RWPE2 (cell line): ENCODE measurements at regions not wholly inside any gene's neighbourhood (a gene's known extent, or its start where the extent isn't known, plus 50 kb on each side); places are given as distances from the start of the nearest gene placed in this dataset.

Source experiments
- ATAC-seq: fragments of 200-7000 bp; cut with Tn5 transposase; 3 replicates; pipeline ENCODE4 v1.9.1; 2021; ENCODE audit warnings: low read depth
- DNase-seq: peaks from one replicate; pipeline ENCODE4 v3.0.0-alpha.2; 2020; ENCODE audit warnings: low spot score
- H3K27ac ChIP-seq: fragments of 450-650 bp; 2 replicates; pipeline ENCODE4 v1.5.1; 2017; ENCODE audit warnings: mild to moderate bottlenecking; ENCODE audit not compliant: poor library complexity, severe bottlenecking
- H3K27me3 ChIP-seq: fragments of 250-450 bp; sonication (Bioruptor Pico); 2 replicates; pipeline ENCODE4 v1.5.1; 2021; ENCODE audit warnings: mild to moderate bottlenecking, moderate library complexity; ENCODE audit not compliant: insufficient read depth, poor library complexity, severe bottlenecking
- H3K36me3 ChIP-seq: fragments of 250-450 bp; sonication (Bioruptor Pico); 2 replicates; pipeline ENCODE4 v1.5.1; 2020; ENCODE audit warnings: low read depth, mild to moderate bottlenecking, moderate library complexity
- H3K4me1 ChIP-seq: fragments of 250-450 bp; sonication (Bioruptor Pico); 2 replicates; pipeline ENCODE4 v1.5.1; 2021; ENCODE audit warnings: mild to moderate bottlenecking, moderate library complexity; ENCODE audit not compliant: insufficient read depth, poor library complexity, severe bottlenecking
- H3K4me3 ChIP-seq: fragments of 250-450 bp; sonication (Bioruptor Pico); 2 replicates; pipeline ENCODE4 v1.5.1; 2021; ENCODE audit warnings: mild to moderate bottlenecking, moderate library complexity; ENCODE audit not compliant: severe bottlenecking
- H3K9me3 ChIP-seq: fragments of 250-450 bp; sonication (Bioruptor Pico); 2 replicates; pipeline ENCODE4 v1.5.1; 2021; ENCODE audit warnings: mild to moderate bottlenecking, moderate library complexity; ENCODE audit not compliant: severe bottlenecking
- CTCF ChIP-seq: fragments of 450-650 bp; IDR thresholded peaks from one replicate; pipeline ENCODE4 v1.5.1; 2017; ENCODE audit warnings: mild to moderate bottlenecking, moderate library complexity; ENCODE audit not compliant: poor library complexity, severe bottlenecking

GRCh38 chr11:123308077-123308476, 113.0 kb upstream of the CLMP start:
- TF ChIP-seq CTCF, result no peak
- Histone ChIP-seq H3K4me1 (no peaks in the 10 kb centered on the region), H3K9me3 (no peaks in the 10 kb centered on the region), H3K27ac (no peak overlapping the region), H3K36me3 (no peaks in the 10 kb centered on the region), H3K27me3 (no peaks in the 10 kb centered on the region), H3K4me3 (no peak overlapping the region)
- ATAC-seq (no peak), DNase-seq (no peak)

- ATAC-seq, result no peak
- DNase-seq, result no peak
- no peaks in the 10 kb centered on the region for H3K27me3 ChIP-seq
- no peaks in the 10 kb centered on the region for H3K9me3 ChIP-seq
- H3K4me1 ChIP-seq, result no peaks in the 10 kb centered on the region
- TF ChIP-seq CTCF, result no peak
- H3K36me3 ChIP-seq, result no peaks in the 10 kb centered on the region
- no peak overlapping the region for H3K4me3 ChIP-seq
- no peak overlapping the region for H3K27ac ChIP-seq
These were observed 112.2 kb upstream of the CLMP start for GRCh38 chr11:123307276-123307675.

- Histone ChIP-seq H3K27me3 (no peaks in the 10 kb centered on the region), H3K4me1 (no peaks in the 10 kb centered on the region), H3K36me3 (no peaks in the 10 kb centered on the region), H3K27ac (no peak overlapping the region), H3K9me3 (no peaks in the 10 kb centered on the region), H3K4me3 (no peak overlapping the region)
- TF ChIP-seq CTCF, result no peak
- ATAC-seq (no peak), DNase-seq (no peak)
These were observed 111.5 kb upstream of the CLMP start for GRCh38 chr11:123306531-123306930.

- no peaks in the 10 kb centered on the region for H3K4me1 ChIP-seq
- no peaks in the 10 kb centered on the region for H3K9me3 ChIP-seq
- DNase-seq (no peak), ATAC-seq (no peak)
- no peak overlapping the region for H3K27ac ChIP-seq
- H3K27me3 ChIP-seq, result no peaks in the 10 kb centered on the region
- no peak for TF ChIP-seq CTCF
- no peaks in the 10 kb centered on the region for H3K36me3 ChIP-seq
- no peak overlapping the region for H3K4me3 ChIP-seq
These were observed 110.7 kb upstream of the CLMP start for GRCh38 chr11:123305601-123306375.

GRCh38 chr11:123304828-123305466, 109.9 kb upstream of the CLMP start:
- DNase-seq (no peak), ATAC-seq (no peak)
- H3K27me3 ChIP-seq, result no peaks in the 10 kb centered on the region
- no peaks in the 10 kb centered on the region for H3K36me3 ChIP-seq
- no peak overlapping the region for H3K4me3 ChIP-seq
- no peaks in the 10 kb centered on the region for H3K4me1 ChIP-seq
- no peak for TF ChIP-seq CTCF
- H3K9me3 ChIP-seq, result no peaks in the 10 kb centered on the region
- no peak overlapping the region for H3K27ac ChIP-seq
